ENCODE measurements at regions not wholly inside any gene's neighbourhood (a gene's known extent, or its start where the extent isn't known, plus 50 kb on each side); places are given as distances from the start of the nearest gene placed in this dataset.

- DNase-seq = no peak
Measured at GRCh38 chr6:47360388-47360787, 50.7 kb upstream of the TNFRSF21 start.

- DNase-seq = no peak
Measured at GRCh38 chr6:47362857-47363461, 53.3 kb upstream of the TNFRSF21 start.

GRCh38 chr6:47363736-47364135, 54.0 kb upstream of the TNFRSF21 start:
- no peak for DNase-seq

- no peak for DNase-seq
Measured at GRCh38 chr6:47366335-47366890, 56.7 kb upstream of the TNFRSF21 start.

- no peak for DNase-seq
Measured at GRCh38 chr6:47371139-47371869, 61.6 kb upstream of the TNFRSF21 start.

- no peak for DNase-seq
Measured at GRCh38 chr6:47371870-47372255, 62.2 kb upstream of the TNFRSF21 start.

- no peak for DNase-seq
Measured at GRCh38 chr6:47372318-47372717, 62.6 kb upstream of the TNFRSF21 start.

- peak; percentile 8 for DNase-seq
Measured at GRCh38 chr6:47375426-47375825, 65.7 kb upstream of the TNFRSF21 start.

GRCh38 chr6:47376930-47377329, 67.2 kb upstream of the TNFRSF21 start:
- DNase-seq = no peak

GRCh38 chr6:47377971-47378370, 68.3 kb upstream of the TNFRSF21 start:
- no peak for DNase-seq

- no peak for DNase-seq
Measured at GRCh38 chr6:47379328-47379727, 69.6 kb upstream of the TNFRSF21 start.

- DNase-seq = no peak
Measured at GRCh38 chr6:47380251-47380650, 70.5 kb upstream of the TNFRSF21 start.

- no peak for DNase-seq
Measured at GRCh38 chr6:47381036-47381435, 71.3 kb upstream of the TNFRSF21 start.

- DNase-seq = no peak
Measured at GRCh38 chr6:47383360-47383759, 73.7 kb upstream of the TNFRSF21 start.

- DNase-seq = no peak
Measured at GRCh38 chr6:47391675-47392074, 82.0 kb upstream of the TNFRSF21 start.

GRCh38 chr6:47392251-47392650, 82.5 kb upstream of the TNFRSF21 start:
- no peak for DNase-seq

- no peak for DNase-seq
Measured at GRCh38 chr6:47396401-47397069, 81.1 kb upstream of the CD2AP start.

- DNase-seq = no peak
Measured at GRCh38 chr6:47400581-47400980, 77.0 kb upstream of the CD2AP start.

GRCh38 chr6:47402081-47402480, 75.5 kb upstream of the CD2AP start:
- DNase-seq = no peak

GRCh38 chr6:47403056-47403455, 74.5 kb upstream of the CD2AP start:
- DNase-seq = no peak

- DNase-seq = no peak
Measured at GRCh38 chr6:47403801-47404200, 73.8 kb upstream of the CD2AP start.

- no peak for DNase-seq
Measured at GRCh38 chr6:47404435-47404834, 73.2 kb upstream of the CD2AP start.

GRCh38 chr6:47405273-47405672, 72.3 kb upstream of the CD2AP start:
- no peak for DNase-seq

Data from RPMI8226 (cell line).